H9 (cell line): ENCODE measurements at regions not wholly inside any gene's neighbourhood (a gene's known extent, or its start where the extent isn't known, plus 50 kb on each side); places are given as distances from the start of the nearest gene placed in this dataset.

ENCODE experiments used
- DNase-seq: peaks from one replicate; pipeline ENCODE4 v3.0.0-alpha.2; 2017
- H2AFZ ChIP-seq: one replicate; pipeline ENCODE4 v1.6.1; 2013; ENCODE audit warnings: mild to moderate bottlenecking, low read length, control low read depth, moderate library complexity
- H2AK5ac ChIP-seq: 2 replicates; pipeline ENCODE4 v1.6.1; 2013; ENCODE audit warnings: low read length, control low read depth, mixed read lengths; ENCODE audit not compliant: insufficient read length
- H2BK120ac ChIP-seq: one replicate; pipeline ENCODE4 v1.6.1; 2013; ENCODE audit warnings: low read depth, mild to moderate bottlenecking, low read length, control low read depth, inconsistent platforms; ENCODE audit not compliant: poor library complexity, severe bottlenecking
- H2BK12ac ChIP-seq: 2 replicates; pipeline ENCODE4 v1.6.1; 2013; ENCODE audit warnings: low read length, control low read depth, mixed read lengths, low read depth; ENCODE audit not compliant: insufficient read length
- H2BK15ac ChIP-seq: 2 replicates; pipeline ENCODE4 v1.6.1; 2013; ENCODE audit warnings: low read depth, low read length, control low read depth
- H2BK20ac ChIP-seq: one replicate; pipeline ENCODE4 v1.6.1; 2013; ENCODE audit warnings: low read depth, mild to moderate bottlenecking, low read length, control low read depth, inconsistent platforms; ENCODE audit not compliant: poor library complexity, severe bottlenecking
- H2BK5ac ChIP-seq: 2 replicates; pipeline ENCODE4 v1.6.1; 2013; ENCODE audit warnings: low read length, control low read depth, mixed read lengths; ENCODE audit not compliant: insufficient read length
- H3K14ac ChIP-seq: 2 replicates; pipeline ENCODE4 v1.6.1; 2013; ENCODE audit warnings: low read length, control low read depth; ENCODE audit not compliant: insufficient read depth
- H3K18ac ChIP-seq: 2 replicates; pipeline ENCODE4 v1.6.1; 2013; ENCODE audit warnings: low read depth, mild to moderate bottlenecking, mixed read lengths, low read length, control low read depth; ENCODE audit not compliant: insufficient read length
- H3K23ac ChIP-seq: 2 replicates; pipeline ENCODE4 v1.6.1; 2013; ENCODE audit warnings: low read length, control low read depth, mixed read lengths, low read depth; ENCODE audit not compliant: insufficient read length
- H3K23me2 ChIP-seq: 2 replicates; pipeline ENCODE4 v1.6.1; 2013; ENCODE audit warnings: low read depth, mild to moderate bottlenecking, mixed read lengths, low read length, control low read depth; ENCODE audit not compliant: insufficient read length, poor library complexity, severe bottlenecking
- H3K27ac ChIP-seq: 2 replicates; pipeline ENCODE4 v1.5.1; 2013; ENCODE audit warnings: low read length, control low read depth, mixed read lengths, low read depth; ENCODE audit not compliant: insufficient read length
- H3K27me3 ChIP-seq: 2 replicates; pipeline ENCODE4 v1.6.1; 2013; ENCODE audit warnings: low read length, control low read depth, inconsistent platforms; ENCODE audit not compliant: insufficient read depth
- H3K4ac ChIP-seq: 2 replicates; pipeline ENCODE4 v1.6.1; 2013; ENCODE audit warnings: low read depth, mild to moderate bottlenecking, control low read depth, inconsistent platforms, low read length, moderate library complexity
- H3K4me1 ChIP-seq: 2 replicates; pipeline ENCODE4 v1.6.1; 2013; ENCODE audit warnings: low read length, control low read depth, inconsistent platforms; ENCODE audit not compliant: insufficient read depth
- H3K4me2 ChIP-seq: 2 replicates; pipeline ENCODE4 v1.6.1; 2013; ENCODE audit warnings: low read length, control low read depth, mixed read lengths; ENCODE audit not compliant: insufficient read length, insufficient read depth
- H3K56ac ChIP-seq: 2 replicates; pipeline ENCODE4 v1.6.1; 2013; ENCODE audit warnings: low read depth, mild to moderate bottlenecking, mixed read lengths, low read length, control low read depth; ENCODE audit not compliant: insufficient read length
- H3K79me1 ChIP-seq: 2 replicates; pipeline ENCODE4 v1.6.1; 2013; ENCODE audit warnings: low read depth, mild to moderate bottlenecking, moderate library complexity, low read length, control low read depth, inconsistent platforms; ENCODE audit not compliant: insufficient read depth, poor library complexity, severe bottlenecking
- H3K79me2 ChIP-seq: 2 replicates; pipeline ENCODE4 v1.6.1; 2013; ENCODE audit warnings: low read length, control low read depth, inconsistent platforms; ENCODE audit not compliant: insufficient read depth
- H3K9ac ChIP-seq: 2 replicates; pipeline ENCODE4 v1.6.1; 2013; ENCODE audit warnings: low read length, control low read depth, mixed read lengths; ENCODE audit not compliant: insufficient read length; ENCODE audit errors: extremely low read depth
- H3K9me3 ChIP-seq: one replicate; pipeline ENCODE4 v1.6.1; 2013; ENCODE audit warnings: low read depth, low read length, inconsistent platforms; ENCODE audit not compliant: control insufficient read depth
- H3T11ph ChIP-seq: one replicate; pipeline ENCODE4 v1.6.1; 2013; ENCODE audit warnings: mild to moderate bottlenecking, low read length, control low read depth, inconsistent platforms
- H4K20me1 ChIP-seq: one replicate; pipeline ENCODE4 v1.6.1; 2013; ENCODE audit not compliant: control insufficient read depth, insufficient read length, insufficient read depth
- H4K5ac ChIP-seq: 2 replicates; pipeline ENCODE4 v1.6.1; 2013; ENCODE audit warnings: low read depth, mild to moderate bottlenecking, mixed read lengths, low read length, control low read depth; ENCODE audit not compliant: insufficient read length
- H4K8ac ChIP-seq: replicated peaks from 2 replicates; pipeline ENCODE4 v1.6.1; 2013; ENCODE audit warnings: low read length, control low read depth, mixed read lengths, low read depth; ENCODE audit not compliant: insufficient read length
- H4K91ac ChIP-seq: 2 replicates; pipeline ENCODE4 v1.6.1; 2013; ENCODE audit warnings: low read depth, mild to moderate bottlenecking, moderate library complexity, mixed read lengths, low read length, control low read depth; ENCODE audit not compliant: insufficient read length
- H3K27ac Mint-ChIP-seq, 3 experiments: 2 replicates in 2 of 3; 3 replicates in 1 of 3; pipeline ENCODE4 v1.8.0; 2020 to 2021; ENCODE audit warnings: mixed read lengths in 3 of 3, mild to moderate bottlenecking in 1 of 3, moderate library complexity in 1 of 3
- H3K27me3 Mint-ChIP-seq: 2 replicates; pipeline ENCODE4 v1.8.0; 2021; ENCODE audit warnings: low read depth, mild to moderate bottlenecking, moderate library complexity, mixed read lengths
- H3K36me3 Mint-ChIP-seq, 3 experiments: 2 replicates in 2 of 3; 3 replicates in 1 of 3; pipeline ENCODE4 v1.8.0; 2020 to 2021; ENCODE audit warnings: low read depth in 3 of 3, mixed read lengths in 3 of 3; ENCODE audit not compliant: insufficient read depth in 1 of 3
- H3K4me1 Mint-ChIP-seq, 2 experiments: 2 replicates each; pipeline ENCODE4 v1.8.0; 2020; ENCODE audit warnings: mixed read lengths in 2 of 2
- H3K4me3 Mint-ChIP-seq, 2 experiments: 2 replicates in 1 of 2; 3 replicates in 1 of 2; pipeline ENCODE4 v1.8.0; 2020 to 2021; ENCODE audit warnings: mild to moderate bottlenecking in 2 of 2, mixed read lengths in 2 of 2, moderate library complexity in 1 of 2
- H3K9me3 Mint-ChIP-seq, 2 experiments: 2 replicates in 1 of 2; 3 replicates in 1 of 2; pipeline ENCODE4 v1.8.0; 2020; ENCODE audit warnings: mild to moderate bottlenecking in 2 of 2, mixed read lengths in 2 of 2, moderate library complexity in 1 of 2
- CTCF ChIP-seq: fragments of 200-600 bp; sonication (generic); conservative IDR thresholded peaks from 3 replicates; pipeline ENCODE4 v1.8.0; 2021; ENCODE audit warnings: antibody characterized with exemption, mild to moderate bottlenecking

DNA sequence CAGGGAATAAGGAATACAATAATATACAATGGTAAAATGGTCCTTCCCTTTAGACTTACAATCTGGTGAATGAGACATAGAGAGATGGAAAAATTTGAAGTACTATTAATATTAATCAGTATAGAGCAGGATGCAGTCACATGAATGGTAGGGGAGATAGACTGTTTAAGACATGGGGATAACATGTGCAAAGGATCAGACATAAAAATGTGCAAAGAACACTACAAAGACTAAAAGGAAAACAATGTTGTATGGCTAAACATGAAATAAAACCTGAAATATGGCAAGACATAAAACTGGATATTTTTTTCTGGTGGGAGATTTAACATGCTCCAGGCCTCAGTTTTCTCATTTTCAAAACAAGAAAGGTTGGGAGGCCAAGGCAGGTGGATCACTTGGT is 182.4 kb upstream of the DPT start:
- no peak overlapping the region for H4K8ac ChIP-seq
- H3K27ac ChIP-seq, result no peak overlapping the region
- no peaks in the 10 kb centered on the region for H3K9me3 Mint-ChIP-seq
- no peak overlapping the region for H3K4me2 ChIP-seq
- no peaks in the 10 kb centered on the region for H3K9me3 ChIP-seq
- no peaks in the 10 kb centered on the region for H4K20me1 ChIP-seq
- H3K9ac ChIP-seq, result no peak overlapping the region
- DNase-seq, result no peak
- no peak overlapping the region for H2BK12ac ChIP-seq
- H3K4me3 Mint-ChIP-seq, result no peak overlapping the region
- no peak overlapping the region for H3K18ac ChIP-seq
- no peak overlapping the region for H3K56ac ChIP-seq
- no peak overlapping the region for H2BK20ac ChIP-seq
- no peak overlapping the region for H3K14ac ChIP-seq
- H3K27ac Mint-ChIP-seq, result no peak overlapping the region
- no peaks in the 10 kb centered on the region for H3K27me3 Mint-ChIP-seq
- peaks cover 0 to 13% of the 10 kb centered on the region in 2 experiments; a peak in 3 of 4 replicates for H3K4me1 Mint-ChIP-seq
- no peaks in the 10 kb centered on the region for H3K27me3 ChIP-seq
- H3K23me2 ChIP-seq, result no peaks in the 10 kb centered on the region
- no peak for TF ChIP-seq CTCF
- H3K79me1 ChIP-seq, result no peaks in the 10 kb centered on the region
- no peaks in the 10 kb centered on the region for H3K4me1 ChIP-seq
- no peaks in the 10 kb centered on the region for H3K36me3 Mint-ChIP-seq
- no peak overlapping the region for H2AFZ ChIP-seq
- H2AK5ac ChIP-seq, result no peak overlapping the region
- H3T11ph ChIP-seq, result no peak overlapping the region
- H3K23ac ChIP-seq, result no peak overlapping the region
- H2BK5ac ChIP-seq, result no peak overlapping the region
- H2BK15ac ChIP-seq, result no peak overlapping the region
- no peak overlapping the region for H3K4ac ChIP-seq
- no peak overlapping the region for H4K91ac ChIP-seq
- no peak overlapping the region for H4K5ac ChIP-seq
- H2BK120ac ChIP-seq, result no peak overlapping the region
- H3K79me2 ChIP-seq, result no peaks in the 10 kb centered on the region
